ENCODE measurements at regions not wholly inside any gene's neighbourhood (a gene's known extent, or its start where the extent isn't known, plus 50 kb on each side); places are given as distances from the start of the nearest gene placed in this dataset.

DNA sequence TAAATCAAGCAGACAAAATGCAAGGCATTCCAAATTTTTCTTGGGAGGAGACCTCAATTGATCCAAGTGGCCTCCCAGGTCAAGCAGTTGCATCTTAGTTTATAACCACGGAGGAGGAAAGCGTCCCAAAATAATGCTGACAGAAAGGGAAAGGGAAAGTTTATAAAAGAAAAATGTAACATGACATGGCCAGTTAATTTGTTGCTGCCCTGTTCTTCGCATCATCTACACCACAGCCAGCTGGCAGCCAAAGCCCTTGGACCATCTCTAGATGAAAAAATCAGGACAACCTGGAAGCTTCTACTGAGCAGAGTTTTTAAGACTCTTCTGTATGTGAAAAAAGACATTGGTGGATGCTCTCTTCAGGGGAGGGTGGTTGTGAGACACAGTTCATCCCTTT is 128.8 kb upstream of the FBXL7 start:
- Histone ChIP-seq H3K9me3 (replicated peaks; ENCODE audit: insufficient read depth, low read length) (no peaks in the 10 kb centered on the region), H3K9ac (ENCODE audit: low read length) (no peak overlapping the region), H3K4me1 (ENCODE audit: low read length) (peaks cover 13% of the 10 kb centered on the region), H3K27ac (ENCODE audit: low read length) (no peak overlapping the region), H3K4me3 (ENCODE audit: low read length) (no peak overlapping the region), H3K4me2 (ENCODE audit: low read depth, low read length) (no peak overlapping the region), H2AFZ (ENCODE audit: low read length) (no peak overlapping the region), H3F3A (ENCODE audit: insufficient read depth, low read length) (peaks cover 7% of the 10 kb centered on the region; the same call in 1 of the 2 replicates), H3K36me3 (replicated peaks; ENCODE audit: insufficient read depth, low read length) (no peaks in the 10 kb centered on the region), H3K27me3 (replicated peaks; ENCODE audit: insufficient read depth, low read length) (no peaks in the 10 kb centered on the region), H3K9me2 (replicated peaks; ENCODE audit: insufficient read depth, low read length) (no peaks in the 10 kb centered on the region), H4K20me1 (ENCODE audit: insufficient read depth, low read length) (no peaks in the 10 kb centered on the region), H3K79me2 (ENCODE audit: low read length) (no peaks in the 10 kb centered on the region)
- no peak for DNase-seq
- TF ChIP-seq EZH2 (optimal IDR thresholded peaks at IDR 0.05; ENCODE audit: low read depth, low read length) (no peak), EZH2phosphoT487 (IDR thresholded peaks at IDR 0.05; ENCODE audit: low read length) (no peak)
- TF ChIP-seq, protein P1, sequence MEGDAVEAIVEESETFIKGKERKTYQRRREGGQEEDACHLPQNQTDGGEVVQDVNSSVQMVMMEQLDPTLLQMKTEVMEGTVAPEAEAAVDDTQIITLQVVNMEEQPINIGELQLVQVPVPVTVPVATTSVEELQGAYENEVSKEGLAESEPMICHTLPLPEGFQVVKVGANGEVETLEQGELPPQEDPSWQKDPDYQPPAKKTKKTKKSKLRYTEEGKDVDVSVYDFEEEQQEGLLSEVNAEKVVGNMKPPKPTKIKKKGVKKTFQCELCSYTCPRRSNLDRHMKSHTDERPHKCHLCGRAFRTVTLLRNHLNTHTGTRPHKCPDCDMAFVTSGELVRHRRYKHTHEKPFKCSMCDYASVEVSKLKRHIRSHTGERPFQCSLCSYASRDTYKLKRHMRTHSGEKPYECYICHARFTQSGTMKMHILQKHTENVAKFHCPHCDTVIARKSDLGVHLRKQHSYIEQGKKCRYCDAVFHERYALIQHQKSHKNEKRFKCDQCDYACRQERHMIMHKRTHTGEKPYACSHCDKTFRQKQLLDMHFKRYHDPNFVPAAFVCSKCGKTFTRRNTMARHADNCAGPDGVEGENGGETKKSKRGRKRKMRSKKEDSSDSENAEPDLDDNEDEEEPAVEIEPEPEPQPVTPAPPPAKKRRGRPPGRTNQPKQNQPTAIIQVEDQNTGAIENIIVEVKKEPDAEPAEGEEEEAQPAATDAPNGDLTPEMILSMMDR (IDR thresholded peaks at IDR 0.05; ENCODE audit: low read length) = no peak

DNA sequence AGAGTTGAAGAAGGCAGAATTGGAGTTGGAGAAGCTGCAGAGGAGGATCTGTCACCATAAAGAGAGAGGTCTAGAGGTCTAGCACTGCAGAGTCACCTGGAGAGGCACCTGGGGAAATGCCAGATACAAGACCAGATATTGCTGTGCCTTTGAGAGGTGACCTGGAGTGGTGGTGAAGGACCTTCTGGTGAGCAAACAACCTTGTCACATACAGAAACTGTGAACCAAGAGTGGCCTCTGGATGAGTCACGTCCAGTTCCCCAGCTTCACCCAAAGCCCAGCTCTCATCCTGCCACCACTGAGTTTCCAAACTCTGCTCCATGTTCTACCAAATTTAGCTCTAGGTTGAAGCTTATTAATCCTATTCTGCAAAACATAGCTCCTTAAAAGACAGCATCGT is 131.1 kb upstream of the FBXL7 start:
- Histone ChIP-seq H3K36me3 (replicated peaks; ENCODE audit: insufficient read depth, low read length) (no peaks in the 10 kb centered on the region), H3K27ac (ENCODE audit: low read length) (no peak overlapping the region), H3K9ac (ENCODE audit: low read length) (no peak overlapping the region), H3K9me2 (replicated peaks; ENCODE audit: insufficient read depth, low read length) (no peaks in the 10 kb centered on the region), H3K9me3 (replicated peaks; ENCODE audit: insufficient read depth, low read length) (no peaks in the 10 kb centered on the region), H3K79me2 (ENCODE audit: low read length) (no peaks in the 10 kb centered on the region), H2AFZ (ENCODE audit: low read length) (no peak overlapping the region), H3K4me3 (ENCODE audit: low read length) (no peak overlapping the region), H4K20me1 (ENCODE audit: insufficient read depth, low read length) (no peaks in the 10 kb centered on the region), H3K4me2 (ENCODE audit: low read depth, low read length) (no peak overlapping the region), H3K4me1 (ENCODE audit: low read length) (peaks cover 15% of the 10 kb centered on the region), H3F3A (ENCODE audit: insufficient read depth, low read length) (peaks cover 7% of the 10 kb centered on the region; the same call in 1 of the 2 replicates), H3K27me3 (replicated peaks; ENCODE audit: insufficient read depth, low read length) (no peaks in the 10 kb centered on the region)
- TF ChIP-seq, protein P1 (IDR thresholded peaks at IDR 0.05; ENCODE audit: low read length) = no peak
- TF ChIP-seq EZH2phosphoT487 (IDR thresholded peaks at IDR 0.05; ENCODE audit: low read length) = no peak
- no peak for TF ChIP-seq EZH2 (optimal IDR thresholded peaks at IDR 0.05; ENCODE audit: low read depth, low read length)
- DNase-seq = no peak

DNA sequence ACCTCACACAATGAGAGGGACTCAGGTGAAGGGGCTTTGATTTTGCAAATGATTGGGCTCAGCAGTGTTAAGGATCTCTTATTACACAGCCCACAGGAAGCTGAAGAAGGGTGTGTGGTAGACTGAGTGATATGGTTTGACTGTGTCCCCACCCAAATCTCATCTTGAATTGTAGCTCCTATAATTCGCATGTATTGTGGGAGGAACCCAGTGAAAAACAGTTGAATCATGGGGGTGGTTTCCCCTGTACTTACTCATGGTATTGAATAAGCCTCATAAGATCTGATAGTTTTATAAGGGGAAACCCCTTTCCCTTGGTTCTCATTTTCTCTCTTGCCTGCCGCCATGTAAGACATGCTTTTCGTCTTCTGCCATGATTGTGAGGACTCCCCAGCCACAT is 132.5 kb upstream of the FBXL7 start:
- Histone ChIP-seq H3K9me2 (replicated peaks; ENCODE audit: insufficient read depth, low read length) (no peaks in the 10 kb centered on the region), H3K4me3 (ENCODE audit: low read length) (0 out of 2 replicates have a peak overlapping the region, but pooled peaks have one; percentile 12), H4K20me1 (ENCODE audit: insufficient read depth, low read length) (no peaks in the 10 kb centered on the region), H3K27me3 (replicated peaks; ENCODE audit: insufficient read depth, low read length) (no peaks in the 10 kb centered on the region), H3K9me3 (replicated peaks; ENCODE audit: insufficient read depth, low read length) (no peaks in the 10 kb centered on the region), H3K4me2 (ENCODE audit: low read depth, low read length) (peak overlapping the region; percentile 55), H3K79me2 (ENCODE audit: low read length) (no peaks in the 10 kb centered on the region), H3K36me3 (replicated peaks; ENCODE audit: insufficient read depth, low read length) (no peaks in the 10 kb centered on the region), H3K27ac (ENCODE audit: low read length) (peak overlapping the region; percentile 52; the same call in 1 of the 2 replicates), H2AFZ (ENCODE audit: low read length) (no peak overlapping the region), H3K4me1 (ENCODE audit: low read length) (peaks cover 15% of the 10 kb centered on the region), H3F3A (ENCODE audit: insufficient read depth, low read length) (peaks cover 7% of the 10 kb centered on the region; the same call in 1 of the 2 replicates), H3K9ac (ENCODE audit: low read length) (no peak overlapping the region)
- no peak for DNase-seq
- TF ChIP-seq, protein P1 (IDR thresholded peaks at IDR 0.05; ENCODE audit: low read length) = no peak
- TF ChIP-seq EZH2 (optimal IDR thresholded peaks at IDR 0.05; ENCODE audit: low read depth, low read length) (no peak), EZH2phosphoT487 (IDR thresholded peaks at IDR 0.05; ENCODE audit: low read length) (no peak)

All from MM.1S (cell line).